H1 (cell line): ENCODE measurements at regions not wholly inside any gene's neighbourhood (a gene's known extent, or its start where the extent isn't known, plus 50 kb on each side); places are given as distances from the start of the nearest gene placed in this dataset.

ENCODE experiments used
- CTCF ChIA-PET: fragments of 300-600 bp; sonication (Branson Sonifier 250); formaldehyde crosslinking; loops from one replicate; lab custom pipeline; 2021; ENCODE audit not compliant: partially characterized antibody; lab: Charles Lee
- POLR2A ChIA-PET: fragments of 300-600 bp; sonication (Branson Sonifier 250); formaldehyde crosslinking; loops from one replicate; lab custom pipeline; 2021; ENCODE audit warnings: inconsistent platforms; ENCODE audit not compliant: partially characterized antibody; lab: Charles Lee
- DNase-seq, 2 experiments: peaks; one replicate each; pipeline versions ENCODE4 v3.0.0 to v3.0.0-alpha.2; 2010 to 2022; ENCODE audit warnings: low spot score in 2 of 2, low read depth in 1 of 2, mixed read lengths in 1 of 2
- FAIRE-seq: peaks from 2 replicates; lab custom pipeline; 2011; peaks lifted over from hg19 to GRCh38; lab: Jason Lieb, UNC
- H2AFZ ChIP-seq: 2 replicates; pipeline ENCODE4 v1.8.1; 2012; ENCODE audit warnings: low read length, inconsistent platforms
- H2AK5ac ChIP-seq: 2 replicates; pipeline ENCODE4 v1.6.1; 2013; ENCODE audit warnings: low read depth, low read length
- H2BK120ac ChIP-seq: replicated peaks from 2 replicates; pipeline ENCODE3; 2013; ENCODE audit warnings: low read depth, low read length, inconsistent platforms
- H2BK12ac ChIP-seq: 2 replicates; pipeline ENCODE4 v1.6.1; 2013; ENCODE audit warnings: low read depth, low read length
- H2BK15ac ChIP-seq: 2 replicates; pipeline ENCODE4 v1.6.1; 2013; ENCODE audit warnings: low read length
- H2BK20ac ChIP-seq: 2 replicates; pipeline ENCODE4 v1.6.1; 2013; ENCODE audit warnings: low read length
- H2BK5ac ChIP-seq: 2 replicates; pipeline ENCODE4 v1.6.1; 2013; ENCODE audit warnings: low read depth, low read length
- H3K14ac ChIP-seq: 2 replicates; pipeline ENCODE4 v1.6.1; 2013; ENCODE audit warnings: inconsistent platforms; ENCODE audit not compliant: insufficient read length
- H3K18ac ChIP-seq: 2 replicates; pipeline ENCODE4 v1.6.1; 2013; ENCODE audit warnings: low read length; ENCODE audit errors: extremely low read depth
- H3K23ac ChIP-seq: 2 replicates; pipeline ENCODE4 v1.6.1; 2013; ENCODE audit warnings: inconsistent platforms; ENCODE audit not compliant: insufficient read length
- H3K23me2 ChIP-seq: 2 replicates; pipeline ENCODE4 v1.6.1; 2013; ENCODE audit warnings: low read depth, low read length
- H3K27ac ChIP-seq: 2 replicates; pipeline ENCODE4 v1.6.1; 2011; ENCODE audit warnings: low read depth, low read length, inconsistent platforms
- H3K27me3 ChIP-seq, 4 experiments: replicated peaks in 1 of 4; 1 replicate in 1 of 4; 2 replicates in 3 of 4; pipeline versions ENCODE4 v1.6.1 to v1.8.1; 2011 to 2013; ENCODE audit warnings: low read length in 3 of 4, mild to moderate bottlenecking in 3 of 4, inconsistent platforms in 2 of 4, mixed read lengths in 2 of 4, moderate library complexity in 1 of 4; ENCODE audit not compliant: control insufficient read depth in 3 of 4, insufficient read depth in 3 of 4; ENCODE audit errors: extremely low read depth in 1 of 4
- H3K36me3 ChIP-seq, 4 experiments: 2 replicates each; pipeline versions ENCODE4 v1.6.1 to v1.8.1; 2011 to 2013; ENCODE audit warnings: mild to moderate bottlenecking in 4 of 4, low read length in 3 of 4, moderate library complexity in 2 of 4, control low read depth in 1 of 4, inconsistent platforms in 1 of 4; ENCODE audit not compliant: insufficient read depth in 4 of 4, control insufficient read depth in 2 of 4
- H3K4ac ChIP-seq: replicated peaks from 2 replicates; pipeline ENCODE3; 2013; ENCODE audit warnings: low read length, low read depth, mixed read lengths, inconsistent platforms; ENCODE audit not compliant: insufficient read length
- H3K4me1 ChIP-seq, 4 experiments: replicated peaks in 1 of 4; 1 replicate in 1 of 4; 2 replicates in 3 of 4; pipeline versions ENCODE4 v1.6.1 to v1.8.1; 2011 to 2013; ENCODE audit warnings: low read length in 3 of 4, inconsistent platforms in 2 of 4, mixed read lengths in 1 of 4; ENCODE audit not compliant: insufficient read depth in 4 of 4, control insufficient read depth in 3 of 4
- H3K4me2 ChIP-seq, 2 experiments: 2 replicates each; pipeline versions ENCODE4 v1.6.1 to v1.8.1; 2011 to 2013; ENCODE audit warnings: low read depth in 2 of 2, low read length in 2 of 2, control low read depth in 1 of 2, inconsistent platforms in 1 of 2, mild to moderate bottlenecking in 1 of 2; ENCODE audit not compliant: insufficient read depth in 1 of 2
- H3K4me3 ChIP-seq, 4 experiments: fragments of 200-600, 300-600 bp in 1 of 4; sonication (generic), shearing (Covaris generic), sonication (Bioruptor Twin) in 1 of 4; 2 replicates each; pipeline versions ENCODE4 v1.5.1 to v1.8.1; 2011 to 2016; ENCODE audit warnings: low read length in 4 of 4, low read depth in 3 of 4, control low read depth in 2 of 4, inconsistent platforms in 2 of 4, mild to moderate bottlenecking in 2 of 4, mixed read lengths in 1 of 4, moderate library complexity in 1 of 4; ENCODE audit not compliant: insufficient read depth in 2 of 4; ENCODE audit errors: extremely low read depth in 1 of 4
- H3K56ac ChIP-seq: replicated peaks from 2 replicates; pipeline ENCODE3; 2013; ENCODE audit warnings: low read depth, mild to moderate bottlenecking, mixed read lengths, low read length, inconsistent platforms; ENCODE audit not compliant: insufficient read length
- H3K79me1 ChIP-seq: 2 replicates; pipeline ENCODE4 v1.6.1; 2013; ENCODE audit warnings: low read depth, low read length, control low read depth
- H3K79me2 ChIP-seq, 2 experiments: 2 replicates each; pipeline versions ENCODE4 v1.6.1 to v1.8.1; 2012 to 2013; ENCODE audit warnings: low read length in 2 of 2, mild to moderate bottlenecking in 2 of 2, inconsistent platforms in 1 of 2; ENCODE audit not compliant: insufficient read depth in 2 of 2, control insufficient read depth in 1 of 2
- H3K9ac ChIP-seq, 4 experiments: replicated peaks in 1 of 4; 1 replicate in 1 of 4; 2 replicates in 3 of 4; pipeline versions ENCODE4 v1.6.1 to v1.8.1; 2011 to 2013; ENCODE audit warnings: low read depth in 3 of 4, low read length in 3 of 4, control low read depth in 2 of 4, mild to moderate bottlenecking in 2 of 4, moderate library complexity in 2 of 4, inconsistent platforms in 1 of 4; ENCODE audit errors: extremely low read depth in 1 of 4
- H3K9me3 ChIP-seq, 2 experiments: 2 replicates each; pipeline versions ENCODE4 v1.6.1 to v1.8.1; 2012 to 2013; ENCODE audit warnings: mild to moderate bottlenecking in 2 of 2, moderate library complexity in 2 of 2, control low read depth in 1 of 2, inconsistent platforms in 1 of 2, low read depth in 1 of 2, low read length in 1 of 2, mixed read lengths in 1 of 2; ENCODE audit not compliant: insufficient read depth in 2 of 2
- H4K20me1 ChIP-seq, 2 experiments: replicated peaks in 1 of 2; 2 replicates each; pipeline versions ENCODE3 to v1.8.1; 2011 to 2013; ENCODE audit warnings: inconsistent platforms in 2 of 2, low read length in 2 of 2, mild to moderate bottlenecking in 1 of 2; ENCODE audit not compliant: insufficient read depth in 2 of 2, control insufficient read depth in 1 of 2
- H4K5ac ChIP-seq: 2 replicates; pipeline ENCODE4 v1.6.1; 2013; ENCODE audit warnings: low read length, low read depth, mixed read lengths, inconsistent platforms; ENCODE audit not compliant: insufficient read length
- H4K8ac ChIP-seq: 2 replicates; pipeline ENCODE4 v1.8.0; 2013; ENCODE audit warnings: mild to moderate bottlenecking, moderate library complexity, low read length, inconsistent platforms; ENCODE audit not compliant: insufficient read depth; ENCODE audit errors: extremely low read depth
- H4K91ac ChIP-seq: replicated peaks from 2 replicates; pipeline ENCODE3; 2013; ENCODE audit warnings: low read length, mixed read lengths, inconsistent platforms; ENCODE audit not compliant: insufficient read length
- CBX8 ChIP-seq: fragments of 300-800, 300-1000 bp; sonication (generic); IDR thresholded peaks from 2 replicates; pipeline ENCODE4 v1.7.1; 2016; ENCODE audit warnings: low read depth, low read length, borderline replicate concordance
- CHD1 ChIP-seq: IDR thresholded peaks from 2 replicates; pipeline ENCODE4 v1.6.1; 2012; ENCODE audit warnings: low read depth, low read length, improper control_type of control experiment
- GABPA ChIP-seq: IDR thresholded peaks from 2 replicates; pipeline ENCODE4 v1.6.1; 2011; ENCODE audit warnings: mild to moderate bottlenecking, low read length, moderate library complexity, borderline replicate concordance; ENCODE audit not compliant: insufficient read depth
- JUN ChIP-seq: IDR thresholded peaks from 2 replicates; pipeline ENCODE4 v1.6.1; 2011; ENCODE audit warnings: low read depth, mild to moderate bottlenecking, improper control_type of control experiment, low read length
- KDM1A ChIP-seq: fragments of 200-600, 300-600 bp; sonication (generic); IDR thresholded peaks from 2 replicates; pipeline ENCODE4 v1.7.1; 2016; ENCODE audit warnings: mild to moderate bottlenecking, low read length, borderline replicate concordance
- POLR2A ChIP-seq, 2 experiments: IDR thresholded peaks; 1 replicate in 1 of 2; 2 replicates in 1 of 2; pipeline ENCODE4 v1.6.1; 2011; ENCODE audit warnings: low read depth in 2 of 2, low read length in 2 of 2, mild to moderate bottlenecking in 2 of 2; ENCODE audit errors: control extremely low read depth in 1 of 2
- RAD21 ChIP-seq, 2 experiments: IDR thresholded peaks in 1 of 2; conservative IDR thresholded peaks in 1 of 2; 2 replicates each; pipeline ENCODE4 v1.6.1; 2011; ENCODE audit warnings: low read depth in 2 of 2, low read length in 2 of 2, improper control_type of control experiment in 1 of 2, inconsistent platforms in 1 of 2, mild to moderate bottlenecking in 1 of 2, moderate library complexity in 1 of 2
- WGBS, 2 experiments: shearing (Covaris generic) in 1 of 2; methylation state at CpG; one replicate each; pipeline versions ENCODE4 v1.1.6 to v1.1.7; 2013 to 2015; ENCODE audit warnings: low lambda C conversion rate in 2 of 2, mixed read lengths in 2 of 2, inconsistent platforms in 1 of 2, low coverage in 1 of 2, missing lambda C conversion rate in 1 of 2; ENCODE audit not compliant: insufficient replicate concordance in 2 of 2, insufficient coverage in 1 of 2, insufficient read length in 1 of 2; ENCODE audit errors: extremely low coverage in 1 of 2, missing lambda C conversion rate in 1 of 2; 5-methylcytosine and 5-hydroxymethylcytosine counted together
- TF ChIP-seq, protein P1 (sequence below): IDR thresholded peaks from 2 replicates; pipeline ENCODE4 v1.6.1; 2011; ENCODE audit warnings: low read depth, mild to moderate bottlenecking, low read length; ENCODE audit not compliant: insufficient read depth

DNA sequence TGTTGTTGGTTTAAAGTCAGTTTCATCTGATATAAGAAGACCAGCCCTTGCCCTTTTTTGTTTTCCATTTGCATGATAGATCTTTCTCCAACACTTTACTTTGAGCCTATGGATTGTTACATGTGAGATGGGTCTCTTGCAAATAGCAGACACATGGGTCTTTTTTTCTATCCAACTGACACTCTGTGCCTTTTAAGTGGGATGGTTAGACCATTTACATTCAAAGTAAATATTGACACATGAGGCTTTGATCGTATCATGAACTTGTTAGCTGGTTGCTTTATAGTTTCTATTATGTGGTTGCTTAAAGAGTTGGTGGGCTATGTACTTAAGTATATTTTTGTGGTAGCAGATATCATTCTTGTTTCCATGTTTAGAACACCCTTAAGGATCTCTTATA lies 213.4 kb upstream of the G2E3 start:
- H3K4me3 ChIP-seq: no peak overlapping the region
- H4K5ac ChIP-seq: no peak overlapping the region
- H3K79me1 ChIP-seq: no peaks in the 10 kb centered on the region
- no peak overlapping the region for H2BK20ac ChIP-seq
- FAIRE-seq: no peak
- H3K18ac ChIP-seq: no peak overlapping the region
- H2BK120ac ChIP-seq: no peak overlapping the region
- TF ChIP-seq POLR2A (IDR thresholded peaks at IDR 0.05; ENCODE audit: control extremely low read depth in 1 of 2, low read depth in 2 of 2, low read length in 2 of 2) (no peak), CHD1 (no peak), JUN (no peak), KDM1A (no peak), GABPA (no peak), CBX8 (no peak), RAD21 (IDR thresholded peaks at IDR 0.05 in 1 of 2, conservative IDR thresholded peaks at IDR 0.05 in 1 of 2; ENCODE audit: low read depth in 2 of 2, low read length in 2 of 2) (no peak)
- TF ChIP-seq, protein P1, sequence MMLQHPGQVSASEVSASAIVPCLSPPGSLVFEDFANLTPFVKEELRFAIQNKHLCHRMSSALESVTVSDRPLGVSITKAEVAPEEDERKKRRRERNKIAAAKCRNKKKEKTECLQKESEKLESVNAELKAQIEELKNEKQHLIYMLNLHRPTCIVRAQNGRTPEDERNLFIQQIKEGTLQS: no peak
- no peak overlapping the region for H3K23ac ChIP-seq
- no peak overlapping the region for H2AK5ac ChIP-seq
- no peak overlapping the region for H2BK12ac ChIP-seq
- H4K91ac ChIP-seq: no peak overlapping the region
- no peaks in the 10 kb centered on the region for H3K9me3 ChIP-seq
- no peak overlapping the region for H4K8ac ChIP-seq
- 90% methylated on average over 1 of the region's 1 CpG; no CpG with 5 or more reads in 1 of the 2 experiments for WGBS, 2 experiments
- H3K56ac ChIP-seq: no peak overlapping the region
- CTCF ChIA-PET: interaction anchor here (1.2 kb wide), 1 partner anchor 30 kb away, joined by 4 read pairs; no protein-coding TSS in a partner anchor
- H2BK15ac ChIP-seq: no peak overlapping the region
- no peak overlapping the region for H3K27ac ChIP-seq
- POLR2A ChIA-PET: no interaction called here
- no peak overlapping the region for H2BK5ac ChIP-seq
- no peak overlapping the region for H3K14ac ChIP-seq
- no peak overlapping the region for H3K4me2 ChIP-seq
- no peak overlapping the region for H2AFZ ChIP-seq
- peaks cover 0 to 5% (median 1%) of the 10 kb centered on the region in 4 experiments; a peak in 2 of 7 replicates for H3K4me1 ChIP-seq
- no peak overlapping the region for H3K4ac ChIP-seq
- no peaks in the 10 kb centered on the region for H3K36me3 ChIP-seq
- no peak for DNase-seq
- H3K27me3 ChIP-seq: no peaks in the 10 kb centered on the region
- no peaks in the 10 kb centered on the region for H3K23me2 ChIP-seq
- no peaks in the 10 kb centered on the region for H4K20me1 ChIP-seq
- H3K9ac ChIP-seq: no peak overlapping the region
- no peaks in the 10 kb centered on the region for H3K79me2 ChIP-seq
